ENCODE measurements at regions not wholly inside any gene's neighbourhood (a gene's known extent, or its start where the extent isn't known, plus 50 kb on each side); places are given as distances from the start of the nearest gene placed in this dataset.

DNA sequence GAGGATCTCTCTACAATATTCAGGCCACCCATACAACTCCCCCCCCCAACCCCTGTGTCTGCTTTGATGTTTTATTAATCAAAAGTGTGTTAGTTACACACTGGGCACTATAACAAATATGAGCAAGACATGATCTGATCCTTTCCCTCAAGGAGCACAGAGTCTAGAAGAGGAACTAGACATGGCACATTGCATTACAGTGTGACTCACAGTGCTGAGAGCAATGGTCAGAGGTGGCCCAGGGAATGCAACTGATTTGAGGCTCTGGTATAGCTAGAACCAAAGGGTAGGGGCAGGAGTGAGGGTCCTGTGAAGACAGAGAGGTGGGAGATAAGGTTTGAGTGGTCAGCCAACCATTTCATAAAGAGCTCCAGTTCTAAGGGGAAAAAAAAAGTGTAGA, 539.2 kb downstream of the ACTL7B start:
- TF ChIP-seq, protein P1, sequence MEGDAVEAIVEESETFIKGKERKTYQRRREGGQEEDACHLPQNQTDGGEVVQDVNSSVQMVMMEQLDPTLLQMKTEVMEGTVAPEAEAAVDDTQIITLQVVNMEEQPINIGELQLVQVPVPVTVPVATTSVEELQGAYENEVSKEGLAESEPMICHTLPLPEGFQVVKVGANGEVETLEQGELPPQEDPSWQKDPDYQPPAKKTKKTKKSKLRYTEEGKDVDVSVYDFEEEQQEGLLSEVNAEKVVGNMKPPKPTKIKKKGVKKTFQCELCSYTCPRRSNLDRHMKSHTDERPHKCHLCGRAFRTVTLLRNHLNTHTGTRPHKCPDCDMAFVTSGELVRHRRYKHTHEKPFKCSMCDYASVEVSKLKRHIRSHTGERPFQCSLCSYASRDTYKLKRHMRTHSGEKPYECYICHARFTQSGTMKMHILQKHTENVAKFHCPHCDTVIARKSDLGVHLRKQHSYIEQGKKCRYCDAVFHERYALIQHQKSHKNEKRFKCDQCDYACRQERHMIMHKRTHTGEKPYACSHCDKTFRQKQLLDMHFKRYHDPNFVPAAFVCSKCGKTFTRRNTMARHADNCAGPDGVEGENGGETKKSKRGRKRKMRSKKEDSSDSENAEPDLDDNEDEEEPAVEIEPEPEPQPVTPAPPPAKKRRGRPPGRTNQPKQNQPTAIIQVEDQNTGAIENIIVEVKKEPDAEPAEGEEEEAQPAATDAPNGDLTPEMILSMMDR (IDR thresholded peaks at IDR 0.05 in 2 of 3, conservative IDR thresholded peaks at IDR 0.05 in 1 of 3; ENCODE audit: borderline replicate concordance in 1 of 3, insufficient read depth in 1 of 3, low read depth in 2 of 3, low read length in 2 of 3), result no peak
- TF ChIP-seq ZFX (IDR thresholded peaks at IDR 0.05) (no peak), EZH2phosphoT487 (IDR thresholded peaks at IDR 0.05; ENCODE audit: borderline replicate concordance) (no peak), YY1 (IDR thresholded peaks at IDR 0.05; ENCODE audit: extremely low read depth, insufficient replicate concordance, low read depth, low read length) (no peak), RAD21 (IDR thresholded peaks at IDR 0.05; ENCODE audit: low read depth) (no peak), POLR2AphosphoS5 (IDR thresholded peaks at IDR 0.05; ENCODE audit: low read depth, low read length) (no peak), REST (IDR thresholded peaks at IDR 0.05; ENCODE audit: low read depth) (no peak), JUND (IDR thresholded peaks at IDR 0.05) (no peak), ZNF274 (IDR thresholded peaks at IDR 0.05; ENCODE audit: low read depth, low read length) (no peak), POLR2A (IDR thresholded peaks at IDR 0.05; ENCODE audit: borderline replicate concordance, extremely low read depth, insufficient read depth, insufficient read length) (no peak), CEBPB (IDR thresholded peaks at IDR 0.05; ENCODE audit: low read depth) (no peak), EZH2 (IDR thresholded peaks at IDR 0.05) (no peak), EGR1 (IDR thresholded peaks at IDR 0.05; ENCODE audit: low read depth) (no peak)
- TF ChIP-seq, protein P2, sequence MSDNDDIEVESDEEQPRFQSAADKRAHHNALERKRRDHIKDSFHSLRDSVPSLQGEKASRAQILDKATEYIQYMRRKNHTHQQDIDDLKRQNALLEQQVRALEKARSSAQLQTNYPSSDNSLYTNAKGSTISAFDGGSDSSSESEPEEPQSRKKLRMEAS (IDR thresholded peaks at IDR 0.05), result no peak

Data from HCT116 (cell line).